ENCODE measurements at regions not wholly inside any gene's neighbourhood (a gene's known extent, or its start where the extent isn't known, plus 50 kb on each side); places are given as distances from the start of the nearest gene placed in this dataset.

DNA sequence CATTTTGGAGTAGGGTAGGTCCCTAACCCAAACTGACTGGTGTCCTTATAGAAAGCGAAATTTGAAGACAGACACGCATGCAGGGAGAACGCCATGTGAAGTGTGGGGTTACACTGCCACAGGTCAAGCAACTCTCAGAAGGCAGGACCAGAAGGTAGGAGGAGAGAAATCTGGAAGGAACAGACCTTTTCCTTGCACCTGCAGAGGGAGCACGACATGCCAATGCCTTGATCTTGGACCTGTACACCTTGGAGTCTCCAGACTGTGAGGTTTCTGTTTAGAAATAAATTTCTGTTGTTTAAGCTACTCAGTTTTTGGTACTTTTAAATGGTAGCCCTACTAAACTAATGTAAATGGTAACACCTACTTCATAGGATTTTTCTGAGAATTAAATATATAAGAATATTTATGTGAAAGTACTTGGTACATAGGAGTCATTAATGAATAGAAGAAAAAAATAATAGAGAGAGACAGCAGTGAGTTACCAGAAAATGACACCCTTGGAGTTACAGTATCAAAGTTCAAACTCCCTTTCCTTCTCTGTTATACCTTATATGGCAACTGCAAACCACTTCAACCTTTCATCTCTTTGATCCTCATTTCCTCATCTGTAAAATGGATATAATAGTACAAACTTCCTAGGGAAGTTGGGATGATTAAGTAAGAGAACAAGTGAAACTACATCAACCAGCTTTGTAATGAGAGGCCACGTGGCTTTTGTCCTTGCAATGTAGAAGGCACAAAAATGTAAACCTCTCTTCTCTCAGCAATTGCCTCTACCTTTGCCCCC lies 184.9 kb upstream of the PARD3B start:
- Histone ChIP-seq H3K27ac (no peak overlapping the region), H3K9me3 (no peaks in the 10 kb centered on the region), H3K36me3 (no peaks in the 10 kb centered on the region), H3K4me1 (no peaks in the 10 kb centered on the region), H3K4me3 (no peak overlapping the region), H3K27me3 (peaks cover 0 to 8% (median 0%) of the 10 kb centered on the region in 7 donors)
- WGBS, 2 donors: 86 to 91% methylated on average over 5 of the region's 5 CpGs
- DNase-seq (no peak), ATAC-seq (no peak)
- intact Hi-C loops (cut with DNase I): no loop called here
- TF ChIP-seq, protein P1, sequence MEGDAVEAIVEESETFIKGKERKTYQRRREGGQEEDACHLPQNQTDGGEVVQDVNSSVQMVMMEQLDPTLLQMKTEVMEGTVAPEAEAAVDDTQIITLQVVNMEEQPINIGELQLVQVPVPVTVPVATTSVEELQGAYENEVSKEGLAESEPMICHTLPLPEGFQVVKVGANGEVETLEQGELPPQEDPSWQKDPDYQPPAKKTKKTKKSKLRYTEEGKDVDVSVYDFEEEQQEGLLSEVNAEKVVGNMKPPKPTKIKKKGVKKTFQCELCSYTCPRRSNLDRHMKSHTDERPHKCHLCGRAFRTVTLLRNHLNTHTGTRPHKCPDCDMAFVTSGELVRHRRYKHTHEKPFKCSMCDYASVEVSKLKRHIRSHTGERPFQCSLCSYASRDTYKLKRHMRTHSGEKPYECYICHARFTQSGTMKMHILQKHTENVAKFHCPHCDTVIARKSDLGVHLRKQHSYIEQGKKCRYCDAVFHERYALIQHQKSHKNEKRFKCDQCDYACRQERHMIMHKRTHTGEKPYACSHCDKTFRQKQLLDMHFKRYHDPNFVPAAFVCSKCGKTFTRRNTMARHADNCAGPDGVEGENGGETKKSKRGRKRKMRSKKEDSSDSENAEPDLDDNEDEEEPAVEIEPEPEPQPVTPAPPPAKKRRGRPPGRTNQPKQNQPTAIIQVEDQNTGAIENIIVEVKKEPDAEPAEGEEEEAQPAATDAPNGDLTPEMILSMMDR (IDR thresholded peaks at IDR 0.05): no peak

DNA sequence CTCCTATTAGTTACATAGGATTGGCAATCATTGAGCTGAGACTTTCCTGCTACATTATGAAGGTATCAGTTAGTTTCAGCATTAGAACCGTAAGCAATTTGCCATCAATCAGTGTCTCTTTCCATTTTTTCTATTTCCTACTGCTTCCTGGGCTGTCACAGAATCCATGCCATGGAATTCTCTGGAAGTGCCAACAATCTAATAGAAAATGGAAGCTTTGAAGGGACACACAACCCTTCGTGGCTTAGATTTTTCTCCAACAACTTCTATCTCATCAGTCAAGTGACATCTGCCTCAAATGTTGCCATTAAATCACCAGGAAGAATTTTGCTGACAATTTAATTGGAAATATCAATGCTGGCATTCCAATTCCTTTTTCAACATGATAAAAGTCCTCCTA lies 183.5 kb upstream of the PARD3B start:
- Histone ChIP-seq H3K4me1 (no peaks in the 10 kb centered on the region), H3K27me3 (peaks cover 0 to 8% (median 0%) of the 10 kb centered on the region in 7 donors), H3K4me3 (no peak overlapping the region), H3K27ac (no peak overlapping the region), H3K9me3 (no peaks in the 10 kb centered on the region), H3K36me3 (no peaks in the 10 kb centered on the region)
- ATAC-seq: no peak
- TF ChIP-seq, protein P1 (IDR thresholded peaks at IDR 0.05): no peak
- intact Hi-C loops (cut with DNase I): no loop called here
- no peak for DNase-seq
- WGBS, 2 donors: 83 to 87% methylated on average over 2 of the region's 2 CpGs

DNA sequence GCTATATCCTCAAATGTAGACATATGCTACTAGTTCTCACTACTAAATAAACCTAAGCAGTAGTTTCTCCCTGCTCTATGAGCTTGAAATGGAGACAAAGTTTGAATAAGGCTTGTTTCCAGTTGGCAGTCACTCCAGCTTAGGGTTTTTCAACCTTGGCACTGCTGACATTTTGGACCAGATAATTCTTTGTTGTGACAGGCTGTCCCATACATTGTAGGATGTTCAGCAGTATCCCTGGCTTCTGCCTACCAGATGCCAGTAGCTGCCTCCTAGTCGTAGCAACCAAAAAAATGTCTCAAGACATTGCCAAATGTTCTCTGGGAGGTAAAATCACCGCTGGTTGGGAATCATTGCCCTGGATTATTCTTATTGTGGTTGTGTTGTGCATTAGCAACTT lies 182.7 kb upstream of the PARD3B start:
- Histone ChIP-seq H3K4me3 (no peak overlapping the region), H3K4me1 (no peaks in the 10 kb centered on the region), H3K27me3 (peaks cover 0 to under 1% (median 0%) of the 10 kb centered on the region in 7 donors), H3K36me3 (no peaks in the 10 kb centered on the region), H3K27ac (no peak overlapping the region), H3K9me3 (no peaks in the 10 kb centered on the region)
- WGBS, 2 donors: 61 to 96% methylated on average over 2 of the region's 2 CpGs
- TF ChIP-seq, protein P1 (IDR thresholded peaks at IDR 0.05): no peak
- DNase-seq (no peak), ATAC-seq (no peak)
- intact Hi-C loops (cut with DNase I): no loop called here

DNA sequence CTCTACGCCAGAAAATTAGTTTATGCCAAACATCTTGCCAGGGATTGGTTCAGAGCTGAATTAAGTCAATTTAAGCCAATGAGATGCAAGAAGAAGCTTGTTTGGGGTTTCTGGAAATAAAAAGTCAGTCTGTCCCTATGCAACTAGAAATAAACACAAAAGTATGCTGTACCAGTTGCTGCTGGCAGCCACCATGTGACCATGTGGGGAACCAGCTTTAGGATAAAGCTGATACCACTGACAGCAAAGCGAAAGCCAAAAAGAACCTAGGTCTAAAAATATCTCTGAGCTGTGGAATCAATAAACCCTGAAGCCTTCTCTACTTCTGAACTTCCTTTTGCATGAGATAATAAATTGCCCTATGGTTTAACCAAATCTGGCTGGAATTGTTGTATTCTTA lies 181.8 kb upstream of the PARD3B start:
- Histone ChIP-seq H3K4me3 (no peak overlapping the region), H3K36me3 (no peaks in the 10 kb centered on the region), H3K9me3 (no peaks in the 10 kb centered on the region), H3K4me1 (no peaks in the 10 kb centered on the region), H3K27me3 (peaks cover 0 to under 1% (median 0%) of the 10 kb centered on the region in 7 donors), H3K27ac (no peak overlapping the region)
- no peak for DNase-seq
- intact Hi-C loops (cut with DNase I): no loop called here
- ATAC-seq: no peak
- TF ChIP-seq, protein P1 (IDR thresholded peaks at IDR 0.05): no peak
- 88 to 97% methylated on average over 2 of the region's 2 CpGs for WGBS, 2 donors

Data from heart right ventricle (tissue), 16 donors.